ENCODE measurements at regions not wholly inside any gene's neighbourhood (a gene's known extent, or its start where the extent isn't known, plus 50 kb on each side); places are given as distances from the start of the nearest gene placed in this dataset.

DNA sequence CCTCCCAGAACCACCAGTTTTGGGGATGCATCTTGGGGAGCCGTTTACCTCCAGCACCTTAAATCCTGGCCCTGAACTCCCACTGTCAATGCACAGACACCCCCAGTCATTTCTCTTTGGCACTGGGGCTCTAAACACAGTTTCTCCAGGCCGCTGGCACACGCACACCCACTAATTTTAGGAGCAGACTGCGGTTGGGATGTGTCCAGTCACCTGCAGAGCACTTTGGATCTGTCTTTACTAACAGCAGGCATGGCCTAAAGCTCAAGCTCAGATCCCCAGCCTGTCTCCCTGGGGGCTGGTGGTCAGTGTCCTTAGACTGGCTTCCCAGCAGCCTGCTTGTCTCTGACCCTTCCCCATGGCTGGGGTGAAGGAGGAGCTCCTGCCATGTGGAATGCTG is 49.9 kb downstream of the SYNE3 start:
- Histone ChIP-seq H3K27me3 (no peaks in the 10 kb centered on the region), H3K27ac (no peak overlapping the region), H3K36me3 (replicated peaks; ENCODE audit: insufficient read depth, low read depth) (no peaks in the 10 kb centered on the region), H3K9me2 (replicated peaks; ENCODE audit: insufficient read depth) (no peaks in the 10 kb centered on the region), H3K79me2 (no peaks in the 10 kb centered on the region), H4K20me1 (ENCODE audit: insufficient read depth, poor library complexity, severe bottlenecking) (no peaks in the 10 kb centered on the region), H3K9me3 (ENCODE audit: low read depth) (no peaks in the 10 kb centered on the region), H2AFZ (no peak overlapping the region), H3K4me2 (no peak overlapping the region), H3K4me3 (no peak overlapping the region), H3K4me1 (ENCODE audit: insufficient read depth) (peaks cover 9% of the 10 kb centered on the region)
- no peak for DNase-seq (ENCODE audit: low spot score)
- TF ChIP-seq EZH2phosphoT487 (IDR thresholded peaks at IDR 0.05; ENCODE audit: low read depth, severe bottlenecking, unreplicated experiment), result no peak
- TF ChIP-seq, protein P1, sequence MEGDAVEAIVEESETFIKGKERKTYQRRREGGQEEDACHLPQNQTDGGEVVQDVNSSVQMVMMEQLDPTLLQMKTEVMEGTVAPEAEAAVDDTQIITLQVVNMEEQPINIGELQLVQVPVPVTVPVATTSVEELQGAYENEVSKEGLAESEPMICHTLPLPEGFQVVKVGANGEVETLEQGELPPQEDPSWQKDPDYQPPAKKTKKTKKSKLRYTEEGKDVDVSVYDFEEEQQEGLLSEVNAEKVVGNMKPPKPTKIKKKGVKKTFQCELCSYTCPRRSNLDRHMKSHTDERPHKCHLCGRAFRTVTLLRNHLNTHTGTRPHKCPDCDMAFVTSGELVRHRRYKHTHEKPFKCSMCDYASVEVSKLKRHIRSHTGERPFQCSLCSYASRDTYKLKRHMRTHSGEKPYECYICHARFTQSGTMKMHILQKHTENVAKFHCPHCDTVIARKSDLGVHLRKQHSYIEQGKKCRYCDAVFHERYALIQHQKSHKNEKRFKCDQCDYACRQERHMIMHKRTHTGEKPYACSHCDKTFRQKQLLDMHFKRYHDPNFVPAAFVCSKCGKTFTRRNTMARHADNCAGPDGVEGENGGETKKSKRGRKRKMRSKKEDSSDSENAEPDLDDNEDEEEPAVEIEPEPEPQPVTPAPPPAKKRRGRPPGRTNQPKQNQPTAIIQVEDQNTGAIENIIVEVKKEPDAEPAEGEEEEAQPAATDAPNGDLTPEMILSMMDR (IDR thresholded peaks at IDR 0.05; ENCODE audit: poor library complexity), result no peak
- no peak for TF ChIP-seq EZH2 (IDR thresholded peaks at IDR 0.05; ENCODE audit: borderline replicate concordance)
- 79% methylated on average over 4 of the region's 4 CpGs for WGBS (ENCODE audit: low lambda C conversion rate, missing lambda C conversion rate)

DNA sequence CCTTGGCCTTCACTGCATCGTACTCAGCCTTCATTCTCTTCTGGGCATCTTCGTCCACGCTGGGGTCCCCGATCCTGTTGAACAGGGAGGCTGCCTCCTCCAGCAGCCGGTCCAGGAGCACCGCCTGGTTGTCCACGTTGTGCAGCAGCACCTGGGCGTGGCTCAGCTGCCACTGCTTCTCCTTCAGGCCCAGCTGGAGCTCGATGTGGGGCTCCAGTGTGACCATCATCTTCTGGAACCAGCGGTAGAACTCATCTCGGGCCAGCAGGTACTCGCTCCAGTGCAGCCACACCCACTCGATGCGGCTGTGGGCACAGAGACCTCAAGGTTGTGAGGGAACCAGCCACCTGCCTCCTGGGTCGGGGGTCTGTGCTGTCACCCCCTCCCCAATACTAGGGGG is 50.5 kb downstream of the SYNE3 start:
- H3K4me2 ChIP-seq, result no peak overlapping the region
- TF ChIP-seq, protein P1 (IDR thresholded peaks at IDR 0.05; ENCODE audit: poor library complexity), result no peak
- TF ChIP-seq EZH2phosphoT487 (IDR thresholded peaks at IDR 0.05; ENCODE audit: low read depth, severe bottlenecking, unreplicated experiment), result no peak
- TF ChIP-seq EZH2 (IDR thresholded peaks at IDR 0.05; ENCODE audit: borderline replicate concordance), result no peak
- H3K36me3 ChIP-seq (replicated peaks; ENCODE audit: insufficient read depth, low read depth), result no peaks in the 10 kb centered on the region
- H4K20me1 ChIP-seq (ENCODE audit: insufficient read depth, poor library complexity, severe bottlenecking), result no peaks in the 10 kb centered on the region
- H3K9me3 ChIP-seq (ENCODE audit: low read depth), result no peaks in the 10 kb centered on the region
- 91% methylated on average over 14 of the region's 15 CpGs for WGBS (ENCODE audit: low lambda C conversion rate, missing lambda C conversion rate)
- H3K4me3 ChIP-seq, result no peak overlapping the region
- no peak overlapping the region for H3K27ac ChIP-seq
- no peaks in the 10 kb centered on the region for H3K79me2 ChIP-seq
- no peaks in the 10 kb centered on the region for H3K9me2 ChIP-seq (replicated peaks; ENCODE audit: insufficient read depth)
- DNase-seq (ENCODE audit: low spot score), result no peak
- H2AFZ ChIP-seq, result no peak overlapping the region
- H3K4me1 ChIP-seq (ENCODE audit: insufficient read depth), result peaks cover 9% of the 10 kb centered on the region
- H3K27me3 ChIP-seq, result no peaks in the 10 kb centered on the region

DNA sequence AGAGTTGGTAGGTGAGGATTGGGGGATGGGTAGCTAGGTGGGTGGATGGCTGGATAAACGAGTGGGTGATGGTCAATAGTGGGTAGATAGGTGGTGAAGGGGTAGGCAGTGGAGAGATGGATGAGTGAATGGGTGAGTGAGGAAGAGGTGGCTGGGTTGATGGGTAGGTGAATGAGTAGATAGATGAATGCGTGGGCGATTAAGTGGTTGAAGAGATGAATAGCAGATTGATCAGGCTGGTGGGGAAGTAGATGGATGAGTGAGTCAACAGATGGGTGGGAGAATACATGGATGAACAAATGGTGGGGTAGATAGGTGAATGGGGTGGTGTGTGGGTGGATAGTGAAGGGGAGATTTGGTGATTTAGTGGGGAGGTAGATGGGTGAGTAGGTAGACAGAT is 51.1 kb downstream of the SYNE3 start:
- no peak for DNase-seq (ENCODE audit: low spot score)
- WGBS (ENCODE audit: low lambda C conversion rate, missing lambda C conversion rate), result 75% methylated on average over 3 of the region's 3 CpGs

More for the DNA sequence above, 51.1 kb downstream of the SYNE3 start:
- no peaks in the 10 kb centered on the region for H4K20me1 ChIP-seq (ENCODE audit: insufficient read depth, poor library complexity, severe bottlenecking)
- H2AFZ ChIP-seq, result no peak overlapping the region
- TF ChIP-seq EZH2 (IDR thresholded peaks at IDR 0.05; ENCODE audit: borderline replicate concordance) (no peak), EZH2phosphoT487 (IDR thresholded peaks at IDR 0.05; ENCODE audit: low read depth, severe bottlenecking, unreplicated experiment) (no peak)
- TF ChIP-seq, protein P1 (IDR thresholded peaks at IDR 0.05; ENCODE audit: poor library complexity), result no peak
- H3K4me3 ChIP-seq, result no peak overlapping the region
- no peak overlapping the region for H3K4me2 ChIP-seq
- no peaks in the 10 kb centered on the region for H3K79me2 ChIP-seq
- no peaks in the 10 kb centered on the region for H3K9me3 ChIP-seq (ENCODE audit: low read depth)
- no peaks in the 10 kb centered on the region for H3K27me3 ChIP-seq
- H3K9me2 ChIP-seq (replicated peaks; ENCODE audit: insufficient read depth), result no peaks in the 10 kb centered on the region
- peaks cover 9% of the 10 kb centered on the region for H3K4me1 ChIP-seq (ENCODE audit: insufficient read depth)
- H3K36me3 ChIP-seq (replicated peaks; ENCODE audit: insufficient read depth, low read depth), result no peaks in the 10 kb centered on the region
- no peak overlapping the region for H3K27ac ChIP-seq
